ENCODE measurements at regions not wholly inside any gene's neighbourhood (a gene's known extent, or its start where the extent isn't known, plus 50 kb on each side); places are given as distances from the start of the nearest gene placed in this dataset.
"Not testable (repeated sequence)": the region's sequence is repeated elsewhere in the genome, so short reads cannot be mapped to it uniquely, and the experiment has no call there.

DNA sequence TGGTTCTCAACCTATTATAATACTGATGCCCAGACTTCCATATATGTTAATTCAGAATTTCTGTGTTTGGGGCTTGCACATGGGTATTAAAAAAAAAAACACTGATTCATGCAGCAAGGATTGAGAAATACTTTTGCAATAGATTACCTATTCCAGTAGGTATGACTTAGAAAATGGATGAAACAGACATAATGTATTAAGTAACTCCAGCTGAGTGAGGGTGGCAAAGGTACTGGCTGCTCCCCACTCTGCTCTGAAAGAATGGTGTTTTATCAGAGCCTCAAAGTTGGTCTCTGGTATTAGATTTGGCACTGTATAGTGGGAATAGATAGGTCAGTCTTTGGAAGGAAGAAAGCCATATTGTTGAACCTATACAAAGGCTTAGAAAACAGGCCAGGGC lies 234.3 kb upstream of the FOLH1 start:
- DNase-seq: no peak

GRCh38 chr11:49439901-49440300 lies 231.5 kb upstream of the FOLH1 start:
- DNase-seq: not testable (repeated sequence)

GRCh38 chr11:49434308-49434707 lies 225.9 kb upstream of the FOLH1 start:
- DNase-seq: not testable (repeated sequence)

- no peak for DNase-seq
Observed at GRCh38 chr11:49432242-49432848, 223.9 kb upstream of the FOLH1 start.

GRCh38 chr11:49424136-49424535 lies 215.7 kb upstream of the FOLH1 start:
- no peak for DNase-seq

- not testable (repeated sequence) for DNase-seq
Observed at GRCh38 chr11:49418877-49419276, 210.5 kb upstream of the FOLH1 start.

DNA sequence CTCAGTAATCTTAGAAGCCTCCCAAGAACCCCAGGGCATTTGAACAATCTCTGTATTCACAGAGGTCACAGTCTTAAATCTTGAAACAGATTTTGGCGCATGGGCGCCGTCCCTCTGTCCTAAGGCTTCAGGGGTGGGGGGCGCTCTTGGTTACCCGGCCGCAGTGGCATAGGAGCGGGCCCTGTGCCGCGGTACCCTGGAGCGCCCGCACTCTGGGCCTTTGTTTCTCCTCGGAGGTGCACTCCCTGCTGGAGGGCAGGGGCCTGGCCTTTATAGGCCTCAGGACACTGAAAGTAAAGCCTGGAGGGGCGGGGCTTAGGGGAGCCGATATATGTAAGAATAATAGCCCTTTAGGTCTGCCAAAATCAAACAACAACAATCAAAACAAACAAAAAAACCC lies 197.3 kb upstream of the FOLH1 start:
- DNase-seq: no peak

GRCh38 chr11:49395789-49396188 lies 187.4 kb upstream of the FOLH1 start:
- not testable (repeated sequence) for DNase-seq

GRCh38 chr11:49390362-49390761 lies 182.0 kb upstream of the FOLH1 start:
- not testable (repeated sequence) for DNase-seq

- DNase-seq: peak; percentile 1
Observed at GRCh38 chr11:49389149-49389548, 180.7 kb upstream of the FOLH1 start.

GRCh38 chr11:49384371-49384770 lies 176.0 kb upstream of the FOLH1 start:
- not testable (repeated sequence) for DNase-seq

DNA sequence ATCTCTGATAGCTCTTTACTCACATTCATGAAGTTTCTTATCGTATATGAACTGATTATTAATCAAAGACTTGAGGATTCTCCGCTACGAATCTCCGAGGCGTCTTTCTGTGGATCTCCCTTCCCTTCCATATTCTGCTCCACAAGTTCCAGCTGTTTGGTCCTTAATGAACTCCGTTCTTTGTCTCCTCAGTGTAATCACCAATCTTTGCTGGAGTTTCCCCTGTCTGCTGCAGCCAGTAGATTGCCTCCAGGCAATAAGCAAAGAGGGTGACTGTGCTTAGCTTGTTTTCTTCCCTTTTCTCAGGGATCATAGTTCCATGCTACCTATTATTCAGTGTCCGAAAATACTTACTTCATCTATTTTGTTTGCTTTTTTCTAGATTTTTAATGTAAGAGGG lies 169.6 kb upstream of the FOLH1 start:
- DNase-seq: no peak

GRCh38 chr11:49373866-49374265 lies 165.5 kb upstream of the FOLH1 start:
- not testable (repeated sequence) for DNase-seq

DNA sequence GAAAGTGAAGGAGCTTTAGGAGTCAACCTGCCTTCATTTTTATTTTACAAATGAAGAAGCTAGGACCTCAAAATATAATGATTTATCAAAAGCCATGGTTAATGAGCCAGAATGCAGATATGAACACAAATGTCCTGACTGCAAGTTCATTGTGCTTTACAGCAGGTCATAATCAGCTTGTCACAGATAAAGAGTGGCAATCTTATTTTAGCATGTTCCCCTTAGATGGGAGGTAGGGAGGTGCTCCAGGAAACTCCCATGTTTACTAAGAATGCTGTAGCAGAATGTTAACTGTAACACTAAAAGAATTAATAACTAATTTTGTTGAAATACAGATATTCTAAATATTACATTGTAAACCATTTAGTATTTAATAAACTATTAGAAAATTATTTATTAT lies 165.0 kb upstream of the FOLH1 start:
- not testable (repeated sequence) for DNase-seq

- not testable (repeated sequence) for DNase-seq
Observed at GRCh38 chr11:49372137-49372536, 163.7 kb upstream of the FOLH1 start.

DNA sequence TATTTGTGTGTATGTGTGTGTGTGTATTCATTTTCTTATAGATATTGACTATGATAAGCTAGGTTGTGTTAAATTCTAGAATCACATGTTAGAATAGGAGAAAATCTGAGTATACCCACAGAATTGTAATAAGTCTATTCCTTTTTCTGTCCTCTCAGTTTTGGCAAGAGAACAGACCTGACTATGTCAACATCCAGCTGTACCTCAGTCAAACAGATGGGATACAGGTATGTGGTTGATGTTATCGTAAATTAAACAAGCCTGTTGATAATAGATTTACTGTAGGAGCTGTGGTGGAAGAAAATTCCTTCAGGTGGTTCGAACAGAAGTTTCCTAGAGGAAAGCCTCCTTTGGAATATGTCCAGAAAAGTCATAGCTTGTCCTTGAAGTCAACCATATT lies 160.2 kb upstream of the FOLH1 start:
- DNase-seq: not testable (repeated sequence)

- not testable (repeated sequence) for DNase-seq
Observed at GRCh38 chr11:49365375-49365774, 157.0 kb upstream of the FOLH1 start.

DNA sequence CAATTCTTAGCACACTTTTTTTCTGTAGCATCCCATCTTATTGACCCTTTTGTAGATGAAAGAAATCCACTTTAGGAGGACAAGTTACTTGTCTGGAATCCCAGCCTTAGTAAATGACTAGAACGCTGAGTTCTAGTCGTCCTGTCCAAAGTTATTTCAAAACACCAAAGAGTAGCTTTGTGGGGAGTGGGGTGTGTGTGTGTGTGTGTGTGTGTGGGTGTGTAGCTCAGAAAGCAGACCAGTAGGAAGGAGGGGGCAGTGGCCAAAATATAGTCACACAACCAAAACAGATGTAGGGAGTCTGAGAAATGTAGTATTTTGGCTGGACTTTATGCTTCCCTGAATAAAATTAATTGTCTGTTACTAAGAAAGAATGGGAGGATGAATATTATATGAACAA lies 154.6 kb upstream of the FOLH1 start:
- DNase-seq: not testable (repeated sequence)

- not testable (repeated sequence) for DNase-seq
Observed at GRCh38 chr11:49354536-49354935, 146.1 kb upstream of the FOLH1 start.

- DNase-seq: not testable (repeated sequence)
Observed at GRCh38 chr11:49352868-49353267, 144.5 kb upstream of the FOLH1 start.

- not testable (repeated sequence) for DNase-seq
Observed at GRCh38 chr11:49346627-49347026, 138.2 kb upstream of the FOLH1 start.

GRCh38 chr11:49328485-49329186 lies 120.2 kb upstream of the FOLH1 start:
- not testable (repeated sequence) for DNase-seq

DNA sequence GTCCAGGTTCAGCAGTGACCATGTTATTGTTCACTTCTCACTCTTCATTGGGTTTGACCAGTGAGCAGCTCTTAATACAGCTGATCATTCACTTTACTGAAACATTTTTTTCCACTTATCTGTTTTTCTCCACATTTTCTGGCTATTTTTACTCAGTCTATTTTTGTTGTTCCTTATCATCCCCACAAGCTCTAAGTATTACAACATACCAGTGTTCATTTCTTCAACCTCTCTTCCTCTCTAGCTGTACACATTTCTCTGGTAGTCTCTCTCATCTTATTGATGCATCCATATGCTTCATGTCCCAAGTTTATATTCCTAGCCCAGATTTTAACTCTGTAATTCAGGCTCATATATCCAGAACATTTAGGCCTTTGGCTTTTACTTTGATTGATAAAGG lies 119.4 kb upstream of the FOLH1 start:
- DNase-seq: not testable (repeated sequence)

GRCh38 chr11:49326651-49327050 lies 118.2 kb upstream of the FOLH1 start:
- DNase-seq: not testable (repeated sequence)

DNA sequence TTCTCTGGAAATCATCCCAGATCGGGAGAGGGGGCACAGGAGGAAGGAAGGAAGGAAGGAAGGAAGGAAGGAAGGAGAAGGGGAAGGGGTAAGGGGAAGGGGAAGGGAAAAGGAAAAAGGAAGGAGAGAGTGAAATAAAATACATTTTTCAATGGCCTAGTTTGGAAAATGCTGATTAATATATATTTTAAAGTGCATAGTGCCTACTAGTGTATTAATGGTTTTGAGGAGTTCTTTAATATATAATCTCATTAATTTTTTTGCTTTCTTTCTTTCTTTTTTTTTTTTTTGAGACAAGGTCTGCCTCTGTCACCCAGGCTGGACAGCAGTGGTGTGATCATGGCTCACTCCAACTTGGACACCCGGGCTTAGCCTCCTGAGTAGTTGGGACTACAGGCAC lies 107.8 kb upstream of the FOLH1 start:
- DNase-seq: no peak

All from NCI-H1417 treated with DMSO at 0.1 percent for 48 hours (cell line).